Neural cell (in vitro differentiated cells): ENCODE measurements at regions not wholly inside any gene's neighbourhood (a gene's known extent, or its start where the extent isn't known, plus 50 kb on each side); places are given as distances from the start of the nearest gene placed in this dataset.

Experiments used
- CTCF ChIP-seq: fragments of 450-650 bp; IDR thresholded peaks from 2 replicates; pipeline ENCODE4 v1.5.1; 2014; ENCODE audit warnings: antibody characterized with exemption, mild to moderate bottlenecking, moderate library complexity; ENCODE audit not compliant: poor library complexity, severe bottlenecking
- EP300 ChIP-seq: fragments of 450-650 bp; conservative IDR thresholded peaks from 2 replicates; pipeline ENCODE4 v1.6.1; 2014; ENCODE audit warnings: antibody characterized with exemption, mild to moderate bottlenecking, moderate library complexity; ENCODE audit not compliant: poor library complexity, severe bottlenecking
- EZH2 ChIP-seq: fragments of 200-600, 300-800 bp; shearing (Covaris generic), sonication (generic); IDR thresholded peaks from 2 replicates; pipeline ENCODE4 v1.6.1; 2014; ENCODE audit warnings: antibody characterized with exemption, low read length, borderline replicate concordance, mild to moderate bottlenecking; ENCODE audit not compliant: insufficient read depth, poor library complexity, severe bottlenecking
- TAF1 ChIP-seq: IDR thresholded peaks from 2 replicates; pipeline ENCODE4 v1.6.1; 2012; ENCODE audit warnings: low read depth

GRCh38 chr3:107432013-107432515 is 54.8 kb downstream of the CCDC54 start:
- no peak for TF ChIP-seq EP300
- no peak for TF ChIP-seq EZH2
- no peak for TF ChIP-seq CTCF
- TF ChIP-seq TAF1 = no peak
